H1 (cell line): ENCODE measurements at regions not wholly inside any gene's neighbourhood (a gene's known extent, or its start where the extent isn't known, plus 50 kb on each side); places are given as distances from the start of the nearest gene placed in this dataset.

ENCODE experiments used
- BCL11A ChIP-seq, 2 experiments: IDR thresholded peaks; one replicate each; pipeline ENCODE4 v1.6.1; 2011; ENCODE audit warnings: low read depth in 2 of 2, low read length in 2 of 2, mild to moderate bottlenecking in 2 of 2
- CBX5 ChIP-seq: fragments of 300-800, 300-1000 bp; sonication (generic); IDR thresholded peaks from 2 replicates; pipeline ENCODE4 v1.7.1; 2016; ENCODE audit warnings: antibody characterized with exemption, low read length, low read depth
- CBX8 ChIP-seq: fragments of 300-800, 300-1000 bp; sonication (generic); IDR thresholded peaks from 2 replicates; pipeline ENCODE4 v1.7.1; 2016; ENCODE audit warnings: low read depth, low read length, borderline replicate concordance
- CHD1 ChIP-seq: IDR thresholded peaks from 2 replicates; pipeline ENCODE4 v1.6.1; 2012; ENCODE audit warnings: low read depth, low read length, improper control_type of control experiment
- CHD2 ChIP-seq: IDR thresholded peaks from 2 replicates; pipeline ENCODE4 v1.6.1; 2012; ENCODE audit warnings: low read length, improper control_type of control experiment
- CHD7 ChIP-seq: fragments of 300-600 bp; sonication (generic); IDR thresholded peaks from 2 replicates; pipeline ENCODE4 v1.7.1; 2012; ENCODE audit warnings: low read length, moderate library complexity, mild to moderate bottlenecking, inconsistent platforms; ENCODE audit not compliant: insufficient replicate concordance
- EGR1 ChIP-seq: IDR thresholded peaks from 2 replicates; pipeline ENCODE4 v1.6.1; 2011; ENCODE audit warnings: low read depth, low read length, borderline replicate concordance
- GABPA ChIP-seq: IDR thresholded peaks from 2 replicates; pipeline ENCODE4 v1.6.1; 2011; ENCODE audit warnings: mild to moderate bottlenecking, low read length, moderate library complexity, borderline replicate concordance; ENCODE audit not compliant: insufficient read depth
- KDM5A ChIP-seq: fragments of 200-600 bp; IDR thresholded peaks from 2 replicates; pipeline ENCODE4 v1.7.1; 2012; ENCODE audit warnings: mild to moderate bottlenecking, low read length, inconsistent platforms, mixed read lengths
- NANOG ChIP-seq: IDR thresholded peaks from 2 replicates; pipeline ENCODE4 v1.6.1; 2011; ENCODE audit warnings: low read length, low read depth, mild to moderate bottlenecking, inconsistent platforms; ENCODE audit not compliant: insufficient read depth, poor library complexity, severe bottlenecking
- NRF1 ChIP-seq: IDR thresholded peaks from 2 replicates; pipeline ENCODE4 v1.6.1; 2011; ENCODE audit warnings: mild to moderate bottlenecking, low read depth, low read length, improper control_type of control experiment
- SIRT6 ChIP-seq: IDR thresholded peaks from one replicate; pipeline ENCODE4 v1.7.1; 2012; ENCODE audit warnings: low read length, inconsistent platforms
- SP1 ChIP-seq: IDR thresholded peaks from 2 replicates; pipeline ENCODE4 v1.6.1; 2011; ENCODE audit warnings: low read depth, low read length

- TF ChIP-seq CHD7 (no peak), NANOG (no peak), CHD2 (no peak), BCL11A (IDR thresholded peaks at IDR 0.05; ENCODE audit: low read depth in 2 of 2, low read length in 2 of 2) (no peak), SP1 (no peak), CBX5 (no peak), CHD1 (no peak), GABPA (no peak), KDM5A (no peak), CBX8 (no peak), NRF1 (no peak), SIRT6 (no peak), EGR1 (no peak)
Measured at GRCh38 chr16:86222547-86222946, 287.8 kb upstream of the FOXF1 start (continued).
